ENCODE measurements at regions not wholly inside any gene's neighbourhood (a gene's known extent, or its start where the extent isn't known, plus 50 kb on each side); places are given as distances from the start of the nearest gene placed in this dataset.

- no peak for TF ChIP-seq ZBTB33 (IDR thresholded peaks at IDR 0.05; ENCODE audit: extremely low read depth, insufficient replicate concordance, low read length)
These were observed 712.5 kb downstream of the BRD1 start (continued) for GRCh38 chr22:49115197-49115596.

GRCh38 chr22:49113758-49114157 lies 713.9 kb downstream of the BRD1 start:
- Histone ChIP-seq H3K27ac (ENCODE audit: low read depth, low read length) (no peak overlapping the region), H3K4me2 (ENCODE audit: low read length) (no peak overlapping the region), H3K4me3 (replicated peaks in 1 of 2; ENCODE audit: low read depth in 1 of 2, low read length in 2 of 2) (no peak overlapping the region), H3K9me3 (ENCODE audit: control insufficient read depth in 1 of 2, insufficient read depth in 1 of 2, low read depth in 1 of 2, low read length in 2 of 2) (no peaks in the 10 kb centered on the region), H3K4me1 (ENCODE audit: control insufficient read depth in 1 of 2, insufficient read depth in 2 of 2, low read length in 2 of 2) (no peaks in the 10 kb centered on the region), H3K9me2 (ENCODE audit: insufficient read depth) (no peaks in the 10 kb centered on the region), H3K79me2 (ENCODE audit: insufficient read depth, low read length) (no peaks in the 10 kb centered on the region), H2AFZ (ENCODE audit: low read depth, low read length, poor library complexity, severe bottlenecking) (no peak overlapping the region), H3K9ac (ENCODE audit: low read length) (no peak overlapping the region), H3K27me3 (ENCODE audit: insufficient read depth, low read length) (0 out of 2 replicates have a peak, but pooled peaks cover 7% of the 10 kb centered on the region), H4K20me1 (ENCODE audit: insufficient read depth) (no peaks in the 10 kb centered on the region), H3K36me3 (ENCODE audit: control insufficient read depth in 1 of 2, insufficient read depth in 2 of 2, low read length in 2 of 2) (no peaks in the 10 kb centered on the region)
- ChIA-PET POLR2A (no interaction called here), CTCF (no interaction called here), RAD21 (ENCODE audit: low non-redundant PET in 1 of 2, low total read pairs in 2 of 2, uncharacterized antibody in 2 of 2, unreplicated experiment in 2 of 2) (no interaction called here)
- intact Hi-C loops (cut with micrococcal nuclease) = no loop called here
- no peak for DNase-seq (ENCODE audit: low read depth, low spot score)
- ATAC-seq = no peak
- BruUV-seq (replicated peaks) = no TSS peak
- TF ChIP-seq CEBPB (IDR thresholded peaks at IDR 0.05; ENCODE audit: low read depth) (no peak), CTCF (IDR thresholded peaks at IDR 0.05 in 2 of 3, conservative IDR thresholded peaks at IDR 0.05 in 1 of 3; ENCODE audit: borderline replicate concordance in 1 of 3, insufficient read depth in 1 of 3, low read depth in 2 of 3, low read length in 2 of 3) (no peak), EZH2 (IDR thresholded peaks at IDR 0.05) (no peak), REST (IDR thresholded peaks at IDR 0.05; ENCODE audit: low read depth) (no peak), SRF (IDR thresholded peaks at IDR 0.05; ENCODE audit: low read depth) (no peak), ELF1 (IDR thresholded peaks at IDR 0.05; ENCODE audit: borderline replicate concordance, low read depth) (no peak), YY1 (IDR thresholded peaks at IDR 0.05; ENCODE audit: extremely low read depth, insufficient replicate concordance, low read depth, low read length) (no peak), ATF3 (IDR thresholded peaks at IDR 0.05) (no peak), EGR1 (IDR thresholded peaks at IDR 0.05; ENCODE audit: low read depth) (no peak)
